Left lung (tissue), 4 donors: ENCODE measurements at regions not wholly inside any gene's neighbourhood (a gene's known extent, or its start where the extent isn't known, plus 50 kb on each side); places are given as distances from the start of the nearest gene placed in this dataset.
"Not testable (repeated sequence)": the region's sequence is repeated elsewhere in the genome, so short reads cannot be mapped to it uniquely, and the experiment has no call there.

ENCODE experiments used
- ATAC-seq: fragments of 200-7000 bp; cut with Tn5 transposase; one replicate; pipeline ENCODE4 v1.9.1; 2020; ENCODE audit warnings: moderate library complexity
- DNase-seq, 4 donors: peaks; one replicate each; pipeline ENCODE4 v3.0.0-alpha.2; 2013 to 2020
- H3K27ac ChIP-seq, 2 donors: fragments of 200-600 bp; sonication (generic) in 1 of 2; one replicate each; pipeline versions ENCODE4 v1.5.0 to v1.8.0; 2020 to 2021
- H3K27me3 ChIP-seq, 2 donors: fragments of 200-600 bp; sonication (generic) in 1 of 2; one replicate each; pipeline versions ENCODE4 v1.5.0 to v1.8.0; 2020 to 2021
- H3K36me3 ChIP-seq, 2 donors: fragments of 200-600 bp; sonication (generic) in 1 of 2; one replicate each; pipeline versions ENCODE4 v1.5.0 to v1.8.0; 2020 to 2021
- H3K4me1 ChIP-seq, 2 donors: fragments of 200-600 bp; one replicate each; pipeline ENCODE4 v1.8.0; 2021
- H3K4me3 ChIP-seq, 2 donors: fragments of 200-600 bp; sonication (generic) in 1 of 2; one replicate each; pipeline versions ENCODE4 v1.5.0 to v1.8.0; 2020 to 2021; ENCODE audit warnings: mild to moderate bottlenecking in 1 of 2
- H3K9me3 ChIP-seq, 2 donors: fragments of 200-600 bp; sonication (generic) in 1 of 2; one replicate each; pipeline versions ENCODE4 v1.5.0 to v1.8.0; 2020 to 2021
- CTCF ChIP-seq, 2 donors: fragments of 200-600 bp; sonication (generic) in 1 of 2; IDR thresholded peaks; one replicate each; pipeline versions ENCODE4 v1.5.0 to v1.8.0; 2021; ENCODE audit warnings: antibody characterized with exemption in 2 of 2
- intact Hi-C, 2 donors: fragments of 100-400 bp; cut with DNase I; formaldehyde crosslinking; loops; one replicate each; pipeline versions ENCODE4 v1.11.2 to v1.14.2; 2022
- donor health status: DM: no; HTN: yes; CAD: no.
- donor health status: DM: no; HTN: no; CAD: no.

- H3K27me3 ChIP-seq: no peaks in the 10 kb centered on the region
- no peak for DNase-seq
- H3K27ac ChIP-seq: no peak overlapping the region
- no peak for ATAC-seq
- intact Hi-C loops: no loop called here
- no peaks in the 10 kb centered on the region for H3K4me1 ChIP-seq
- H3K9me3 ChIP-seq: no peaks in the 10 kb centered on the region
- no peak for TF ChIP-seq CTCF (IDR thresholded peaks at IDR 0.05)
- no peaks in the 10 kb centered on the region for H3K36me3 ChIP-seq
- H3K4me3 ChIP-seq: no peak overlapping the region
These were observed 151.1 kb upstream of the ELL2 start for GRCh38 chr5:96112703-96113102.

GRCh38 chr5:96112123-96112670 lies 150.5 kb upstream of the ELL2 start:
- H3K27ac ChIP-seq: no peak overlapping the region
- H3K36me3 ChIP-seq: no peaks in the 10 kb centered on the region
- no peak overlapping the region for H3K4me3 ChIP-seq
- no peak for TF ChIP-seq CTCF (IDR thresholded peaks at IDR 0.05)
- no peaks in the 10 kb centered on the region for H3K4me1 ChIP-seq
- intact Hi-C loops: no loop called here
- H3K27me3 ChIP-seq: no peaks in the 10 kb centered on the region
- DNase-seq: no peak
- ATAC-seq: no peak
- no peaks in the 10 kb centered on the region for H3K9me3 ChIP-seq

- DNase-seq (no peak), ATAC-seq (no peak)
- intact Hi-C loops: no loop called here
- Histone ChIP-seq H3K9me3 (no peaks in the 10 kb centered on the region), H3K36me3 (no peaks in the 10 kb centered on the region), H3K27ac (no peak overlapping the region), H3K27me3 (no peaks in the 10 kb centered on the region), H3K4me3 (no peak overlapping the region), H3K4me1 (no peaks in the 10 kb centered on the region)
- TF ChIP-seq CTCF (IDR thresholded peaks at IDR 0.05): no peak
These were observed 149.6 kb upstream of the ELL2 start for GRCh38 chr5:96111080-96111756.

- no peak for DNase-seq
- Histone ChIP-seq H3K4me1 (no peaks in the 10 kb centered on the region), H3K4me3 (no peak overlapping the region), H3K36me3 (no peaks in the 10 kb centered on the region), H3K9me3 (no peaks in the 10 kb centered on the region), H3K27me3 (no peaks in the 10 kb centered on the region), H3K27ac (no peak overlapping the region)
- ATAC-seq: no peak
- intact Hi-C loops: no loop called here
- no peak for TF ChIP-seq CTCF (IDR thresholded peaks at IDR 0.05)
These were observed 148.6 kb upstream of the ELL2 start for GRCh38 chr5:96110300-96110699.

GRCh38 chr5:96108629-96109028 lies 147.0 kb upstream of the ELL2 start:
- H3K4me1 ChIP-seq, ATAC-seq, H3K36me3 ChIP-seq, intact Hi-C loops, H3K9me3 ChIP-seq, H3K4me3 ChIP-seq, DNase-seq, H3K27me3 ChIP-seq, H3K27ac ChIP-seq: not testable (repeated sequence)

- H3K27ac ChIP-seq, H3K4me3 ChIP-seq, H3K9me3 ChIP-seq, ATAC-seq, DNase-seq, H3K27me3 ChIP-seq, intact Hi-C loops, H3K4me1 ChIP-seq, H3K36me3 ChIP-seq: not testable (repeated sequence)
These were observed 142.2 kb upstream of the ELL2 start for GRCh38 chr5:96103829-96104228.
